ENCODE measurements at regions not wholly inside any gene's neighbourhood (a gene's known extent, or its start where the extent isn't known, plus 50 kb on each side); places are given as distances from the start of the nearest gene placed in this dataset.
"Not testable (repeated sequence)": the region's sequence is repeated elsewhere in the genome, so short reads cannot be mapped to it uniquely, and the experiment has no call there.

GRCh38 chr2:62325398-62325797, 129.5 kb downstream of the B3GNT2 start:
- DNase-seq = no peak

- DNase-seq = no peak
Measured at GRCh38 chr2:62321380-62322289, 125.7 kb downstream of the B3GNT2 start.

DNA sequence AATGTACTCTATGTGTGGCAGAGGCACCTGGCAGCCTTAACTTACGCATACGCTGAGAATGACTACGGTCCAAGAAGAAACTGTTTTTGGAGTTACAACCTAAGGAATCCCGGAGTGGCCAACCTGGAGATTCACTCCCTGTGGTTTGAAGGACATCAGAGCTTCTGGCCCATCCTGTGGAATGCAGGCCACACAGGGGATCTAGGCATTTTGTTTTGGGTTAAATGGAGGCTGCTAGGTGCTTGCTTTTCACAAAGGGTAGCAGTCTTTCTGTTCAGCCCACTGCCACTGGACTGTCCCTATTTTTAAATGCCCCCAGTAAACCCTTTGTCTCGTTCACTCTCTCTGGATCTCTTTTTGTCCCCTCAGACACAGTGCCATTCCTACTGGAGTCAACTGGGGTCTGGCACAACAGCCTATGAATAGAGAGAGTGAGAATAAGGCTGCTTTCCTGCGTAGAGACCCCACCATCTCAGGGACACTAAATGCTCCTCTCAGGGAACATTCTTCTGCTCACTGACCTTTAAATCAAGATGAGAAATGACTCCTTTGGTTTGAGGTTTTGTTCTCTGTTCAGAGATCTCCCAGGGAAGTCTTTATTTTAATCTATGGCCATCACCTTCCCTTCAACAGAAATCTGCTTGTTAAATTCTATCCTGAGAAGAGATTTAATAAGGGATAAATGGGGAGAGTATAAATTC, 124.9 kb downstream of the B3GNT2 start:
- DNase-seq = no peak

GRCh38 chr2:62320137-62320536, 124.2 kb downstream of the B3GNT2 start:
- not testable (repeated sequence) for DNase-seq

DNA sequence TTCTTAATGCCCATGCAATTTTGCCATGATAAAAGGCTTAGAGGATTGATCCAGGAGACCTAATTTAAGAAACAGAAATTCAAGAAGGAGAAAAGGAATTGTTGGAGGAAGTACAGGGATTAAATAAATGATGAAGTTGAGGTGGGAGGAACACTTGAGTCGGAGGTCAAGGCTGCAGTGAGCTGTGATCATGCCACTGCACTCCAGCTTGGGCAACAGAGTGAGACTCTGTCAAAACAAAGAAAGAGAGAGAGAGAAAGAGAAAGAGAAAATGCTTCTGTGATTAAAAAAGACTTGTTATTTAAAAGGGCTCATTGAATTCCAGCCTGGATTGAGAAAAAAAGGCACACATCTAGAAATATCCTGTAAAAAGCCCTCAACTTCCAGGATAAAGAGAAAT, 123.2 kb downstream of the B3GNT2 start:
- no peak for DNase-seq

DNA sequence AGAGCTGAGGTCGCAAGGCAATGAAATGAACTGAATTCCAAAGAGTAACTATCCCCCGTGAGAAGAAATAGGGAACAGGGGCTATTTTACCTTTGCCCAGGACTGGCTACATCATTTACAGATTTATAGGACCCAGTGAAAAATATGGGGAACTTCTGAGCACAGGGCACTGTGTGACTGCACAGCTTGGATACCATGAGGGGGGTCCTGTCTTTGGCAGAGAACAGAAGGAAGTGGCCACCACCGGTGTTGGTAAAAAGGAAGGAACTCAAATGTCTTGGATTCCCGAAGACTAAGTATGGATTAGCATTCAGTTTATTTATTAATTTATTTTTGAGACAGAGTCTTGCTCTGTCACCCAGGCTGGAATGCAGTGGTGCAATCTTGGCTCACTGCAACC, 119.6 kb downstream of the B3GNT2 start:
- DNase-seq = no peak

DNA sequence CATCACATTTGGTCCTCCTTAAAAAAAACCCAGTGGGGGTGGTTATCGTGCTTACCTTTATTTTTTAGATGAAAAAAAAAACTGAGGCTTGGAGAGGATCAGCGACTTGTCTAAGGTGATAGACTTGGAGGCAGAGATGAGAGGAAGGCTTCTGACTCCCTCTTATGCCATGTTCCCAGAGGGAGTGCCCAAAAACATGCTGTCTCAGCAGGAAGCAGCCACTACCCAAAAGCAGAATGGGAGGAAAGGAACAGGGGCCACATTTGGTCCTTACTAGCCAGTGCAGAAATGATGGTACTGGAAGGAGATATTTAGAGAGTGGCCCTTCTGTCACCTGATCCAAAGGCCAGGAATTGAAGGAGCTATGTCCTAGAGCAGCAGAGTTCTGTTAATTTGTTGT, 118.4 kb downstream of the B3GNT2 start:
- DNase-seq = no peak

DNA sequence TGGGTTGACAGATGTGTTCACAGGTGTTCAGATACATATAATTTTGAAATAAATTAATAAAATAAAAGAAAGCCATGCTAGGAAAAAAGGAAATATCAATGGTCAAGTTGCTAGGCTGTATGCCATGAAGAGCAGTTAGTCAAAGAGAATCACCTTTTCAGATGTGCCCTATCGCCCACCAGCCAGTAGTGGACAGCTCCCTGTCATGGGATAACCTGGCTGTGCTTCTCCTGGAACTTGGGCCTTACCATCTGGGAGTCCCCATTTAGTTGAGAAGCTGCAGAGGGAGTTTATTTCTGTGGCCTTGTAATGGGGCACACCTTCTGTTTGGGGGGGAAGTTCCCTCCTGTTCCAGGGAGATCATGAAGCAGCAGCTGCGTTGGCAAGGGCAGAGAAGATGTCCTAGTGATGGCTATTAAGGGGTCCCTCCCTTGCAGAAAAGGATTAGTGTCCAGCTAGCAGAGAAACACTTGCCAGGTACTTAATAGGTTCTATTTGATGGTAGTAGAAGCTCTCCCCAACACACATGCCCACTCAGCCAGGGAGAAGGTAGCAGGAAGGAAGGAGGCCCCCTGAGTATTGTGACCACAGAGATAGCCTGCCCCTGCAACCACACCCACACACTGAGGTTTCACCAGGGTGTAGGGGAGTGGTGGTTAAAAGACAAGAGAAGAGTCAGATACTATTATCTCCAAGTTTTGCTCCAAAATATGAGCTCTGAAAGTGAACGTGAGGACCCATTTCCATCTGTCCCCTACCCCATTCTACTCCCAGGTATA, 117.7 kb downstream of the B3GNT2 start:
- DNase-seq = no peak

GRCh38 chr2:62309465-62310091, 113.7 kb downstream of the B3GNT2 start:
- no peak for DNase-seq

DNA sequence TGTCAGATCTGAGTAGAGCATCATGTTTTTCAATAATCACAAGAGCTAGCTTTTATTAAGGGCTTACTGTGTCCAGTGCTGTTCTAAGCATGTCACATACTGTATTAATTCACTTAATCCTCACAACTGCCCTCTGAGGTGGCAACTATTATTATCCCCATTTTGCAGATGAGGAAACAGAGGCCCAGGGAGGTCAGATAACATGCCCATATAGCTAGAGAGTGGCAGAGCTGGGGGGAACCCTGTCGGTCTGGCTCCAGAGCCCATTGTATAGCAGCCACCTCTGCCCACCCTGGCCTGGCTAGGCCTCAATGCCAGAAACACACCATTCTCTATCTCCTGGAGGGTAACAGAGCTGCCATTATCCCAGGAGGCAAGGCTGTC, 113.2 kb downstream of the B3GNT2 start:
- DNase-seq = no peak

DNA sequence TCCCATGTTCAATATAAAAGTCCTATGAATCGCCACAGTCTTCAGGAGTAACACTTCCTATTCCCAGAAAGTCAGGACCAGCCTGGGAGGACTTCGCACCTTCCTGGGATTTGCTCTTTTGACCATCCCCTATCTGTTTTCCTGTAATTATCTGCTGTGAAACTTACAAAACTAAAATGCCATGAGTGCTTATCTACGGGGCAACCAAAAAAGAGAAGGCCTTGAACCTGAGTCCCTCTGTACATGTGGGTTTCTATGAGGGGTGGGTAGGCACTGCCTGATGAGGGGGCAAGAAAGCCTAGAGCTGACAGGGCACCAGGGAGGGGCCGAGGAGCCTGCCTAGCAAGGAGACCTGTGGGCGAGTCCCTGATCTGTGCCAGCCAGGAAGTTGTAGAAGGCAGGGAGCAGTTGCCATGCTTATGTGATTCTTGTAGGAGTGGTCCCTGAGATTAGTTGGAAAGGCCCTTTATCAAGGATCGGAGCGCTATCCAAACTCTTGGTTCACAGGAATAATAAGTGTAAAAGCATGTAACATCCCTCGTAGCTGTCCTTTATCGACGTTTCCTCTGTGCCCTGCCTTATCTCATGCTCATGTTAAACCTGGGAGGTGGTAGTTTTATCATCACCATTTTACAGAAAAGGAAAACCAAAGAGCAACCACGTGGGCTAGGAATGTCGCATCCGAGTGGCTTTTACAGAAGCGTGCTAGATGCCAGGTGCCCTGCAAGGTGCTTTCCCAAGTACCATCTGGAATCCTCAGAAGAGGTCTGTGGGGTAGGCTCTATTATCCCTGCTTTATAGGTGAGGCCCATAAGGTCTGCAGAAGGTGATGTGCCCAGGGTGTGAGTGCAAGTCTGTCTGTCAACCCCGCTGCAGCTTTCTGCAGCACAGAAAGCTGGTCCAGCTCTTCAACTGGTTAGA, 111.8 kb downstream of the B3GNT2 start:
- DNase-seq = no peak

DNA sequence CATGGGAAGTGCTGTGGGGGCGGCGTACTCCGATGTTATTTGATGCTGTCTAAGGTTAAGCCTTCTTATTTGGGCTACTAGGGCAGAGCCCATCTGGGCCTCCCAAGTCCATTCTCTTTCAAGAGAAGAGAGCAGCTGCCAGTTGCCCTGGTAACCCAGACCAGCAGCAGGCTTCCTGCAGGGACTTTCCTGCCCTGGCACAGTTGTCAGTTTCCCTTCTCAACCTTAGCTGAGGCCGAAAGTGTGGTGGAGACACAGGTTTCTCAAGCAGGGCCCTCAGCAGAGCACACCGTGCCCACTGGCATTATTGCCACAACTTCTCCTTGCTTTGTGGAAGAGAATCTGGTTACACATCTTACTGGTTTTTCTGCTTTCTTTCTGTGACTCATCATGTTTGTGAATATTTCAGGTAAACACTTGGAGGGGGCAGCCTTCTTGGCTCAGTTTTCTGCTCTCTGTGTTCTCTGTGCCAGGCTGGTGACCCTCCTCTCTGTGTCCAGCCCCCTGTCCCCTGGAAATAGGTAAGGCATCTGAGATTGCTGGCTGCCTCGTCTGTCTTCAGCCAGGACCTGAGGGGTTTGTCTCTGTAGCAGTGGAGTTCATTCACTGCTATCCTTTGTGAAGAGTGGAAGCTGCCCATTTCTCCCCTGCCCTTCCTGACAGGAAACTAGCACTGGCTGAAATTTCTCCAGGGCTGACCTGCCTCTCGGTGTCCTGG, 111.0 kb downstream of the B3GNT2 start:
- DNase-seq = no peak

DNA sequence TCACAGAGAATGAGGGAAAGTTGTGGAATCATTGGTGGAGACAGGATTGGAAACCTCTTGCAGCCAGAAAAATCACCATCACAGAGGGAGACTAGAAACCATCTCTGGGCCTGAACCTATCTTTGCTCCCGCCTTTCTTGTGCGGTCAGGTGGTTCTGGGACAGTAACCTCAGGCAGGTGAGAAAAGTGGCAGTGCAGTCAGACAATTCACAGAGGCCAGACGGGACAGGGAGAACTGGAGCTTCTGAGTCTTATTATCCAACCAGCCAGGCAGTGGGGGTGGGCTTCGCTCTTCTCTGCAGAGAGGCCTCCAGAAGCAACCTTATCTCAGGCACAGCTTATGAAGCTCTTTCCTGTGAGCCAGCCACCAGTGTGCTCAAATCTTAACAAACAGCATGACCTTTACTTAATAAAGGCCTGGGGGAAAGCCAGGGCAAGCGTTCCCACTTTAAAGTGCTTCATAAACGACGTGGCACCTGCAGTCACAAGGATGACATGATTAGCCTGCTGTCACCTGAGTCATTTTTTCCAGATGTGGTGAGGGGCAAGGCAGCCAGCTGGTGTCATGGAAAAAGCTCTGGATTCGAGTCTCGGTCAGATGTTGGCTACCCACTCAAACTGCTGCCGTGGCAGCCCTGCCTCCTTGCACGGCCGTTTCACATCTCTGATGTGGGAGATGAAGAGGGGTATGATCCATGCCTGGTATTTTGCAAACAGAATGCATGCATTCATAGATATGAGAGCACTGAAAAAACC, 109.7 kb downstream of the B3GNT2 start:
- DNase-seq = no peak

DNA sequence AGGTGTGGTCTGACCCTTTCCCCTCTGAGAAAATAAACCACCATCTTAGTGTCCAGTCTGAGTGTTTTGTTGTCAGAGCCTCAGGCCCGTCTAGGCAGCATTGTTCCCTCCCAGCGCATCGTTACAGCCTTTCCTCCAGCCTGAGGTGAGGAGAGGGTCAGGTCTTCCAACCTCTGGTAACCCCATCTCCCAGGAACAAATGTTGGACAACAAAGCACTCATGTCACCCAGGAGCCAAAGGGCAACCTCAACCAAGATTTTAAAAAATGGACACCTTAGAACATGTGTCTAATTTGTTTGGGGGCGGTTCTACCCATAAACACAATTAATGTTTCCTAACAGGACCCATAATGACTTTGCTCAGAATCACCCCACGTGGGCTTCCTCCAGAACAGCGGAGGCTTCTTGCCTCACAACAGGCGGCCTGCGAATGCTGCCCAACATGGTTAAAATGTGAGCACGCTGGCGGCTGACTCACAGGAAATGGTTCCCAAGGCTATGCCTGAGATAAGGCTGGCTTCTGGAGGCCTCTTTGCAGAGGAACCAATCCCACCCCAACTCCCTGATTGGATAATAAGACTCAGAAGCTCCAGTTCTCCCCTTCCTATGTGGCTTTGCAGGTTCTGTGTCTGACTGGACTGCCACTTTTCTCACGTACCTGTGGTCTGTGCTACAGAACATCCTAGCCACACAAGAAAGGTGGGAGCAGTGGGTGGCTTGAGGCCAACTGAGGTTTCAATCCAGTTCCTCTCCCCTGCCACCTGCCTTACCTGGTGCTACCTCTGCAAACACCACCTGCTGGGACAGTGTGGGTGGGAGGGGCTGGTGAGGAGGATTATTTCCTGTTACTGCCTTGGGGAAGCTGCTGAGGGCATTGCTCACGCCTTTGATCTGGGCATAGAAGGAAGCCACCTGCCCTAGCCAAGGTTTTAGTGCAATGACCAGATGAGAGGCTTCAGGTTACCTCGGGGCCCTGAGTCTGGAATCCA, 108.8 kb downstream of the B3GNT2 start:
- no peak for DNase-seq

DNA sequence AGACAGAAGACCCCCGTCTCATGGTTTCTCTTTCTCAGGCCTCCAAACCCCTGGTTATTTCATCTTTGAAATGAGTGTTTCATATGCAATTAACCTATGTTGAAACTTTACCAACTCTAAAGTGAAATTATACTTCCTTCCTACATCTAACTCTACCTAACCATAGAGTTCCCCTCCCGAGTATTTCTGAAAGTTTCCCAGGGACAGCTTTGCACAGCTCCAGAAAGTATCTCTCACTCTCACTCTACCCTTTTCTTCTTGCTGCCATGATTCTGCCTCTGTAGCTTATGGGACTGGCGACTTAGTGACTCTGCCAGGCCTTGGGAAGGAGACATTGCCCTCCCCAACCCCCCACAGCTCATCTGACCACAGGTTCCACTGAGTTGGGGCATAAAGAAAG, 107.9 kb downstream of the B3GNT2 start:
- DNase-seq = no peak

GRCh38 chr2:62302631-62303435, 106.9 kb downstream of the B3GNT2 start:
- DNase-seq = no peak

GRCh38 chr2:62300925-62301324, 105.0 kb downstream of the B3GNT2 start:
- DNase-seq = no peak

DNA sequence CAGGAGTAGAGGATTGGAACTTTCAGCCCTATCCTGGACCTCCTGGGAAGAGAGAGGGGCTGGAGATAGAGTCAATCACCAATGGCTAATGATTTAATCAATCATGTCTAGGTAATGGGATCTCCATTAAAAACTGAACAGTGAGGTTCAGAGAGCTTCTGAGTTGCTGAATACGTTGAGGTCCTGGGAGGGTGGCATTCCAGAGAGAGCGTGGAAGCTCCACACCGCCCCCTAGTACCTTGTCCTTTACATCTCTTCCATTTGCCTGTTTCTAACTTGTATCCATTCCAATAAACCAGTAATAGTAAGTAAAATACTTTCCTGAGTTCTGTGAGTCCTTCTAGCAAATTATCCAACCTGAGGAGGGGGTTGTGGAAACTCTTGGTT, 101.7 kb downstream of the B3GNT2 start:
- DNase-seq = no peak

Measured in T1000 (cell line).